IPS DF 6.9 (cell line): ENCODE measurements at regions not wholly inside any gene's neighbourhood (a gene's known extent, or its start where the extent isn't known, plus 50 kb on each side); places are given as distances from the start of the nearest gene placed in this dataset.

ENCODE experiments used
- DNase-seq: peaks from one replicate; pipeline ENCODE4 v3.0.0-alpha.2; 2013; ENCODE audit warnings: low read depth, low spot score
- H3K27ac ChIP-seq: one replicate; pipeline ENCODE4 v1.5.1; 2013; ENCODE audit warnings: low read length, control low read depth
- H3K27me3 ChIP-seq: 2 replicates; pipeline ENCODE4 v1.6.1; 2013; ENCODE audit warnings: mild to moderate bottlenecking, low read length; ENCODE audit not compliant: control insufficient read depth, insufficient read depth
- H3K36me3 ChIP-seq: 2 replicates; pipeline ENCODE4 v1.6.1; 2013; ENCODE audit warnings: low read length; ENCODE audit not compliant: control insufficient read depth, insufficient read depth
- H3K4me1 ChIP-seq: 2 replicates; pipeline ENCODE4 v1.6.1; 2013; ENCODE audit warnings: low read length; ENCODE audit not compliant: control insufficient read depth, insufficient read depth
- H3K4me3 ChIP-seq: 2 replicates; pipeline ENCODE4 v1.5.1; 2013; ENCODE audit warnings: mild to moderate bottlenecking, low read length
- H3K9me3 ChIP-seq: 2 replicates; pipeline ENCODE4 v1.6.1; 2013; ENCODE audit warnings: low read length, inconsistent platforms; ENCODE audit not compliant: control insufficient read depth, insufficient read depth
- WGBS: extraction: QIAGEN DNeasy Blood & Tissue Kit; methylation state at CpG from one replicate; pipeline ENCODE4 v1.1.7; 2013; ENCODE audit warnings: mixed read lengths, missing lambda C conversion rate; ENCODE audit not compliant: insufficient read length, insufficient coverage; 5-methylcytosine and 5-hydroxymethylcytosine counted together

- DNase-seq: no peak
- Histone ChIP-seq H3K4me3 (no peak overlapping the region), H3K4me1 (peaks cover 2% of the 10 kb centered on the region; the same call in 1 of the 2 replicates), H3K9me3 (no peaks in the 10 kb centered on the region), H3K27ac (no peak overlapping the region), H3K36me3 (no peaks in the 10 kb centered on the region), H3K27me3 (no peaks in the 10 kb centered on the region)
- WGBS: no CpG with 5 or more reads among the region's 1 CpG
These were observed 241.2 kb downstream of the MRPL39 start for GRCh38 chr21:25366116-25366515.

GRCh38 chr21:25362375-25363267 is 244.7 kb downstream of the MRPL39 start:
- no peaks in the 10 kb centered on the region for H3K4me1 ChIP-seq
- no peaks in the 10 kb centered on the region for H3K27me3 ChIP-seq
- H3K27ac ChIP-seq: no peak overlapping the region
- DNase-seq: no peak
- no CpG with 5 or more reads among the region's 15 CpGs for WGBS
- H3K4me3 ChIP-seq: no peak overlapping the region
- no peaks in the 10 kb centered on the region for H3K9me3 ChIP-seq
- H3K36me3 ChIP-seq: no peaks in the 10 kb centered on the region

GRCh38 chr21:25361765-25362164 is 245.5 kb downstream of the MRPL39 start:
- Histone ChIP-seq H3K27ac (no peak overlapping the region), H3K4me1 (no peaks in the 10 kb centered on the region), H3K9me3 (no peaks in the 10 kb centered on the region), H3K4me3 (no peak overlapping the region), H3K27me3 (no peaks in the 10 kb centered on the region), H3K36me3 (no peaks in the 10 kb centered on the region)
- no CpG with 5 or more reads among the region's 28 CpGs for WGBS
- no peak for DNase-seq

- H3K36me3 ChIP-seq: no peaks in the 10 kb centered on the region
- no peaks in the 10 kb centered on the region for H3K9me3 ChIP-seq
- no peaks in the 10 kb centered on the region for H3K27me3 ChIP-seq
- H3K27ac ChIP-seq: no peak overlapping the region
- H3K4me1 ChIP-seq: no peaks in the 10 kb centered on the region
- H3K4me3 ChIP-seq: no peak overlapping the region
- WGBS: no CpG with 5 or more reads among the region's 1 CpG
- no peak for DNase-seq
These were observed 246.2 kb downstream of the MRPL39 start for GRCh38 chr21:25361097-25361496.

- no peak for DNase-seq
- H3K4me1 ChIP-seq: no peaks in the 10 kb centered on the region
- no peaks in the 10 kb centered on the region for H3K36me3 ChIP-seq
- no peaks in the 10 kb centered on the region for H3K27me3 ChIP-seq
- no peaks in the 10 kb centered on the region for H3K9me3 ChIP-seq
- no peak overlapping the region for H3K27ac ChIP-seq
- no peak overlapping the region for H3K4me3 ChIP-seq
- WGBS: no CpG with 5 or more reads among the region's 2 CpGs
These were observed 246.7 kb downstream of the MRPL39 start for GRCh38 chr21:25360593-25360992.

- Histone ChIP-seq H3K9me3 (no peaks in the 10 kb centered on the region), H3K27me3 (no peaks in the 10 kb centered on the region), H3K36me3 (no peaks in the 10 kb centered on the region), H3K4me1 (no peaks in the 10 kb centered on the region), H3K27ac (no peak overlapping the region), H3K4me3 (no peak overlapping the region)
- 100% methylated on average over 3 of the region's 5 CpGs for WGBS
- DNase-seq: no peak
These were observed 247.6 kb downstream of the MRPL39 start for GRCh38 chr21:25359724-25360123.

- Histone ChIP-seq H3K27ac (no peak overlapping the region), H3K9me3 (no peaks in the 10 kb centered on the region), H3K4me1 (no peaks in the 10 kb centered on the region), H3K4me3 (no peak overlapping the region), H3K36me3 (no peaks in the 10 kb centered on the region), H3K27me3 (no peaks in the 10 kb centered on the region)
- no CpG with 5 or more reads among the region's 6 CpGs for whole genome bisulfite sequencing
- no peak for DNase-seq
These were observed 257.2 kb downstream of the MRPL39 start for GRCh38 chr21:25350056-25350455.

- Histone ChIP-seq H3K4me1 (no peaks in the 10 kb centered on the region; the same call in 1 of the 2 replicates), H3K9me3 (no peaks in the 10 kb centered on the region), H3K36me3 (no peaks in the 10 kb centered on the region), H3K27me3 (no peaks in the 10 kb centered on the region), H3K27ac (no peak overlapping the region), H3K4me3 (no peak overlapping the region)
- WGBS: no CpG with 5 or more reads among the region's 10 CpGs
- DNase-seq: no peak
These were observed 263.3 kb downstream of the MRPL39 start for GRCh38 chr21:25343774-25344545.

GRCh38 chr21:25342816-25343215 is 264.5 kb downstream of the MRPL39 start:
- Histone ChIP-seq H3K9me3 (no peaks in the 10 kb centered on the region), H3K27ac (no peak overlapping the region), H3K27me3 (no peaks in the 10 kb centered on the region), H3K4me1 (no peaks in the 10 kb centered on the region; the same call in 1 of the 2 replicates), H3K36me3 (no peaks in the 10 kb centered on the region), H3K4me3 (no peak overlapping the region)
- no CpG with 5 or more reads among the region's 1 CpG for WGBS
- DNase-seq: no peak

GRCh38 chr21:25341981-25342380 is 265.3 kb downstream of the MRPL39 start:
- WGBS: no CpG with 5 or more reads among the region's 6 CpGs
- no peaks in the 10 kb centered on the region for H3K36me3 ChIP-seq
- H3K27me3 ChIP-seq: no peaks in the 10 kb centered on the region
- no peaks in the 10 kb centered on the region for H3K9me3 ChIP-seq
- no peak overlapping the region for H3K27ac ChIP-seq
- H3K4me1 ChIP-seq: no peaks in the 10 kb centered on the region; the same call in 1 of the 2 replicates
- DNase-seq: no peak
- H3K4me3 ChIP-seq: no peak overlapping the region
